Right atrium auricular region (tissue), 2 donors: ENCODE measurements at regions not wholly inside any gene's neighbourhood (a gene's known extent, or its start where the extent isn't known, plus 50 kb on each side); places are given as distances from the start of the nearest gene placed in this dataset.

Source experiments
- DNase-seq: peaks from one replicate; pipeline ENCODE4 v3.0.0-alpha.2; 2019; ENCODE audit warnings: low spot score
- H3K27ac ChIP-seq, 2 donors: fragments of 200-600 bp; sonication (generic); 1 replicate in 1 of 2; 2 replicates in 1 of 2; pipeline ENCODE4 v1.5.1; 2016 to 2019
- H3K27me3 ChIP-seq, 2 donors: fragments of 200-600 bp; sonication (generic); one replicate each; pipeline versions ENCODE4 v1.5.1 to v1.6.0; 2017 to 2019
- H3K36me3 ChIP-seq: fragments of 200-600 bp; sonication (generic); one replicate; pipeline ENCODE4 v1.5.1; 2016
- H3K4me1 ChIP-seq, 2 donors: fragments of 200-600 bp; sonication (generic); one replicate each; pipeline versions ENCODE4 v1.5.1 to v1.6.0; 2017 to 2019
- H3K4me3 ChIP-seq, 2 donors: fragments of 200-600 bp; sonication (generic); 1 replicate in 1 of 2; 2 replicates in 1 of 2; pipeline ENCODE4 v1.5.1; 2017 to 2019; ENCODE audit warnings: mild to moderate bottlenecking in 1 of 2, moderate library complexity in 1 of 2
- H3K9me3 ChIP-seq, 2 donors: fragments of 200-600 bp; sonication (generic); one replicate each; pipeline ENCODE4 v1.5.1; 2019
- CTCF ChIP-seq, 2 donors: fragments of 200-600 bp; sonication (generic); IDR thresholded peaks; one replicate each; pipeline ENCODE4 v1.5.1; 2019; ENCODE audit warnings: antibody characterized with exemption in 2 of 2

GRCh38 chr7:19312416-19312815, 167.2 kb upstream of the FERD3L start:
- Histone ChIP-seq H3K27ac (no peak overlapping the region), H3K36me3 (no peaks in the 10 kb centered on the region), H3K4me1 (no peaks in the 10 kb centered on the region), H3K27me3 (no peaks in the 10 kb centered on the region), H3K9me3 (no peaks in the 10 kb centered on the region), H3K4me3 (no peak overlapping the region)
- no peak for DNase-seq
- no peak for TF ChIP-seq CTCF (IDR thresholded peaks at IDR 0.05)

- Histone ChIP-seq H3K9me3 (no peaks in the 10 kb centered on the region), H3K27me3 (no peaks in the 10 kb centered on the region), H3K27ac (no peak overlapping the region), H3K4me1 (no peaks in the 10 kb centered on the region), H3K36me3 (no peaks in the 10 kb centered on the region), H3K4me3 (no peak overlapping the region)
- DNase-seq, result no peak
- no peak for TF ChIP-seq CTCF (IDR thresholded peaks at IDR 0.05)
These were observed 162.3 kb upstream of the FERD3L start for GRCh38 chr7:19307554-19307953.

GRCh38 chr7:19305698-19306097, 160.5 kb upstream of the FERD3L start:
- no peak for TF ChIP-seq CTCF (IDR thresholded peaks at IDR 0.05)
- no peak overlapping the region for H3K27ac ChIP-seq
- H3K36me3 ChIP-seq, result no peaks in the 10 kb centered on the region
- H3K27me3 ChIP-seq, result no peaks in the 10 kb centered on the region
- no peak overlapping the region for H3K4me3 ChIP-seq
- no peaks in the 10 kb centered on the region for H3K9me3 ChIP-seq
- no peak for DNase-seq
- no peaks in the 10 kb centered on the region for H3K4me1 ChIP-seq

- H3K4me1 ChIP-seq, result no peaks in the 10 kb centered on the region
- DNase-seq, result no peak
- no peaks in the 10 kb centered on the region for H3K36me3 ChIP-seq
- no peaks in the 10 kb centered on the region for H3K27me3 ChIP-seq
- no peak overlapping the region for H3K27ac ChIP-seq
- H3K4me3 ChIP-seq, result no peak overlapping the region
- no peaks in the 10 kb centered on the region for H3K9me3 ChIP-seq
- no peak for TF ChIP-seq CTCF (IDR thresholded peaks at IDR 0.05)
These were observed 158.9 kb upstream of the FERD3L start for GRCh38 chr7:19304086-19304485.

- H3K4me3 ChIP-seq, result no peak overlapping the region
- H3K27ac ChIP-seq, result no peak overlapping the region
- no peaks in the 10 kb centered on the region for H3K4me1 ChIP-seq
- DNase-seq, result no peak
- no peaks in the 10 kb centered on the region for H3K9me3 ChIP-seq
- no peak for TF ChIP-seq CTCF (IDR thresholded peaks at IDR 0.05)
- no peaks in the 10 kb centered on the region for H3K36me3 ChIP-seq
- H3K27me3 ChIP-seq, result no peaks in the 10 kb centered on the region
These were observed 157.5 kb upstream of the FERD3L start for GRCh38 chr7:19302731-19303130.

GRCh38 chr7:19296617-19297016, 151.4 kb upstream of the FERD3L start:
- no peak for TF ChIP-seq CTCF (IDR thresholded peaks at IDR 0.05)
- H3K27ac ChIP-seq, result no peak overlapping the region

More at GRCh38 chr7:19296617-19297016, 151.4 kb upstream of the FERD3L start:
- Histone ChIP-seq H3K36me3 (no peaks in the 10 kb centered on the region), H3K4me1 (peaks cover 0 to 11% of the 10 kb centered on the region in 2 donors), H3K9me3 (no peaks in the 10 kb centered on the region), H3K4me3 (no peak overlapping the region), H3K27me3 (no peaks in the 10 kb centered on the region)
- DNase-seq, result no peak
